Naive thymus-derived CD4-positive, alpha-beta T cell (primary cell): ENCODE measurements at regions not wholly inside any gene's neighbourhood (a gene's known extent, or its start where the extent isn't known, plus 50 kb on each side); places are given as distances from the start of the nearest gene placed in this dataset.

Experiments used
- ATAC-seq: fragments of 150-1000 bp; cut with Tn5 transposase; 2 replicates; pipeline ENCODE4 v1.10.0; 2021; ENCODE audit warnings: mild to moderate bottlenecking, moderate library complexity
- CTCF ChIA-PET: fragments of 350-600 bp; sonication (Branson Sonifier 250); formaldehyde crosslinking; loops from one replicate; lab custom pipeline; 2021; ENCODE audit warnings: antibody characterized with exemption; lab: Charles Lee
- POLR2A ChIA-PET: fragments of 350-600 bp; sonication (Branson Sonifier 250); formaldehyde crosslinking; loops from one replicate; lab custom pipeline; 2021; ENCODE audit warnings: antibody characterized with exemption, inconsistent platforms; lab: Charles Lee
- DNase-seq, 9 donors: peaks; one replicate each; pipeline versions ENCODE4 v3.0.0 to v3.0.0-alpha.2; 2020 to 2022; ENCODE audit warnings: mixed read lengths in 1 of 9
- H3K27ac ChIP-seq: one replicate; pipeline ENCODE4 v1.7.0; 2013; ENCODE audit warnings: mild to moderate bottlenecking, low read depth, low read length, moderate library complexity
- H3K27me3 ChIP-seq, 2 donors: one replicate each; pipeline ENCODE4 v1.7.0; 2013; ENCODE audit warnings: low read length in 2 of 2, mild to moderate bottlenecking in 2 of 2, moderate library complexity in 2 of 2; ENCODE audit not compliant: control insufficient read depth in 2 of 2, insufficient read depth in 2 of 2
- H3K36me3 ChIP-seq, 3 experiments: 1 replicate in 2 of 3; 2 replicates in 1 of 3; pipeline ENCODE4 v1.7.0; 2013; ENCODE audit warnings: low read length in 3 of 3, mild to moderate bottlenecking in 3 of 3, moderate library complexity in 1 of 3; ENCODE audit not compliant: insufficient read depth in 3 of 3, control insufficient read depth in 2 of 3
- H3K4me1 ChIP-seq, 2 donors: one replicate each; pipeline ENCODE4 v1.7.0; 2013; ENCODE audit warnings: low read length in 2 of 2, mild to moderate bottlenecking in 2 of 2, moderate library complexity in 1 of 2; ENCODE audit not compliant: control insufficient read depth in 2 of 2, insufficient read depth in 2 of 2
- H3K4me3 ChIP-seq: 2 replicates; pipeline ENCODE4 v1.7.0; 2013; ENCODE audit warnings: mild to moderate bottlenecking, low read length
- H3K9me3 ChIP-seq, 3 experiments: 1 replicate in 2 of 3; 2 replicates in 1 of 3; pipeline ENCODE4 v1.7.0; 2013; ENCODE audit warnings: low read length in 3 of 3; ENCODE audit not compliant: control insufficient read depth in 2 of 3
- H3K27ac Mint-ChIP-seq, 9 donors: one replicate each; pipeline ENCODE4 v1.8.0; 2020 to 2022; ENCODE audit warnings: mixed read lengths in 9 of 9, mild to moderate bottlenecking in 8 of 9, moderate library complexity in 5 of 9, inconsistent platforms in 2 of 9
- H3K27me3 Mint-ChIP-seq, 5 donors: one replicate each; pipeline ENCODE4 v1.8.0; 2021 to 2022; ENCODE audit warnings: mixed read lengths in 5 of 5, mild to moderate bottlenecking in 1 of 5
- H3K36me3 Mint-ChIP-seq, 5 donors: one replicate each; pipeline ENCODE4 v1.8.0; 2020 to 2022; ENCODE audit warnings: mixed read lengths in 5 of 5, mild to moderate bottlenecking in 3 of 5, inconsistent platforms in 1 of 5
- H3K4me1 Mint-ChIP-seq, 7 donors: one replicate each; pipeline ENCODE4 v1.8.0; 2020 to 2022; ENCODE audit warnings: mixed read lengths in 7 of 7, mild to moderate bottlenecking in 3 of 7, inconsistent platforms in 1 of 7
- H3K4me3 Mint-ChIP-seq, 10 donors: one replicate each; pipeline ENCODE4 v1.8.0; 2020 to 2022; ENCODE audit warnings: mild to moderate bottlenecking in 10 of 10, mixed read lengths in 10 of 10, moderate library complexity in 6 of 10, inconsistent platforms in 2 of 10
- H3K9me3 Mint-ChIP-seq, 11 donors: one replicate each; pipeline ENCODE4 v1.8.0; 2020 to 2022; ENCODE audit warnings: mixed read lengths in 11 of 11, mild to moderate bottlenecking in 4 of 11, inconsistent platforms in 1 of 11, moderate library complexity in 1 of 11
- intact Hi-C, 2 donors: fragments of 100-400 bp; cut with micrococcal nuclease; formaldehyde crosslinking; loops; one replicate each; pipeline ENCODE4 v1.15.1; 2023

DNA sequence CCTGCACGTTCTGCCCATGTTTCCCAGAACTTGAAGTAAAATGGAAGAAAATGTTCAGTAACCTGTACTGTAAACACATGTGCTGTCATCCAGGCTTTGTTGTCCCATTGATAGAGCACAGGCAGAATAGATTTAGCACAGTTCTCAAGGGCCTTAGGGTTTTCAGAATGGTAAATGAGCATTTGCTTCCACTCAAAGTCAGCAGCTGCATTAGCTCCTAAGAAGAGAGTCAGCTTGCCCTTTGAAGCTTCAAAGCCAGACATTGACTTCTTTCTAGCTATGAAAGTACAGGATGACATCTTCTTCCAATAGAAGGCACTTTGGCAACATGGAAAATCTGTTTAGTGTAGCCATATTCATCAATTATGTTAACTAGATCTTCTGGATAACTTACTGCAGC is 76.2 kb upstream of the TMEM108 start:
- Histone ChIP-seq H3K27me3 (no peaks in the 10 kb centered on the region), H3K36me3 (no peaks in the 10 kb centered on the region), H3K27ac (no peak overlapping the region), H3K4me1 (no peaks in the 10 kb centered on the region), H3K9me3 (no peaks in the 10 kb centered on the region), H3K4me3 (no peak overlapping the region)
- intact Hi-C loops, result no loop called here
- Mint-ChIP-seq H3K27me3 (peaks cover 0 to 11% (median 5%) of the 10 kb centered on the region in 5 donors), H3K4me3 (no peak overlapping the region), H3K27ac (no peak overlapping the region), H3K36me3 (no peaks in the 10 kb centered on the region), H3K4me1 (no peaks in the 10 kb centered on the region), H3K9me3 (peaks cover 0 to 8% (median 0%) of the 10 kb centered on the region in 11 donors)
- ATAC-seq (no peak), DNase-seq (no peak)
- ChIA-PET CTCF (no interaction called here), POLR2A (no interaction called here)

- intact Hi-C loops, result no loop called here
- no peak for DNase-seq
- Histone ChIP-seq H3K4me1 (no peaks in the 10 kb centered on the region), H3K36me3 (no peaks in the 10 kb centered on the region), H3K4me3 (no peak overlapping the region), H3K9me3 (no peaks in the 10 kb centered on the region), H3K27ac (no peak overlapping the region), H3K27me3 (no peaks in the 10 kb centered on the region)
- no peak for ATAC-seq
- no peak overlapping the region for H3K27ac Mint-ChIP-seq
- H3K4me3 Mint-ChIP-seq, result no peak overlapping the region
- H3K36me3 Mint-ChIP-seq, result no peaks in the 10 kb centered on the region
- CTCF ChIA-PET, result no interaction called here
- H3K27me3 Mint-ChIP-seq, result peaks cover 0 to 30% (median 18%) of the 10 kb centered on the region in 5 donors
- H3K9me3 Mint-ChIP-seq, result peaks cover 0 to 11% (median 4%) of the 10 kb centered on the region in 11 donors
- POLR2A ChIA-PET, result no interaction called here
- H3K4me1 Mint-ChIP-seq, result no peaks in the 10 kb centered on the region
Measured at GRCh38 chr3:132953683-132954082, 84.5 kb upstream of the TMEM108 start.

DNA sequence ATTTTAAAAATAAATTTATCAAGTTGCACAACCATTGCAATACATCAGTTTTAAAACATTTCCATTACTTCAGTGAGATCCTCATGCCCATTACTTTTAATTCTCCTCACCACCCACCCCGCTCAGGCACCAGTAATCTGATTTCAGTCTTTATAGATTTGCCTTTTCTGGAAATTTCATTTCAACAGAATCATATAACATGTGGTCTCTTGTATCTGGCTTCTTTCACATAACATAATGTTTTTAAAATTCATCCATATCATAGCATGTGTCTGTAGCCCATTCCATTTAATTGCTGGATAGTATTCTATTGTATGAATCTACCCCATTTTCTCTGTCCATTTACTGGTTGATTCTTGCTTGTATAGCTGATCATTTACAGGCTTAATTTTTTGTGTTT is 110.3 kb upstream of the TMEM108 start:
- CTCF ChIA-PET, result no interaction called here
- H3K27me3 ChIP-seq, result no peaks in the 10 kb centered on the region
- H3K4me1 ChIP-seq, result no peaks in the 10 kb centered on the region
- Mint-ChIP-seq H3K4me3 (no peak overlapping the region), H3K27ac (no peak overlapping the region), H3K9me3 (peaks cover 0 to 8% (median 0%) of the 10 kb centered on the region in 11 donors), H3K36me3 (no peaks in the 10 kb centered on the region), H3K4me1 (no peaks in the 10 kb centered on the region), H3K27me3 (peaks cover 0 to 18% (median 0%) of the 10 kb centered on the region in 5 donors)
- no peaks in the 10 kb centered on the region for H3K9me3 ChIP-seq
- intact Hi-C loops, result no loop called here
- H3K36me3 ChIP-seq, result no peaks in the 10 kb centered on the region
- ATAC-seq (no peak), DNase-seq (no peak)
- H3K27ac ChIP-seq, result no peak overlapping the region
- H3K4me3 ChIP-seq, result no peak overlapping the region
- POLR2A ChIA-PET, result no interaction called here

- Mint-ChIP-seq H3K9me3 (peaks cover 0 to 3% (median 0%) of the 10 kb centered on the region in 11 donors), H3K4me3 (no peak overlapping the region), H3K27me3 (peaks cover 0 to 17% (median 4%) of the 10 kb centered on the region in 5 donors), H3K27ac (no peak overlapping the region), H3K36me3 (no peaks in the 10 kb centered on the region), H3K4me1 (no peaks in the 10 kb centered on the region)
- intact Hi-C loops, result no loop called here
- no peaks in the 10 kb centered on the region for H3K27me3 ChIP-seq
- no peak overlapping the region for H3K27ac ChIP-seq
- ChIA-PET CTCF (no interaction called here), POLR2A (no interaction called here)
- no peaks in the 10 kb centered on the region for H3K36me3 ChIP-seq
- H3K4me1 ChIP-seq, result no peaks in the 10 kb centered on the region
- DNase-seq (no peak), ATAC-seq (no peak)
- no peaks in the 10 kb centered on the region for H3K9me3 ChIP-seq
- no peak overlapping the region for H3K4me3 ChIP-seq
Measured at GRCh38 chr3:132926098-132926497, 112.1 kb upstream of the TMEM108 start.

GRCh38 chr3:132925256-132925930 is 112.8 kb upstream of the TMEM108 start:
- no peak overlapping the region for H3K27ac Mint-ChIP-seq
- POLR2A ChIA-PET, result no interaction called here
- no peaks in the 10 kb centered on the region for H3K36me3 Mint-ChIP-seq

GRCh38 chr3:132916096-132916495 is 122.1 kb upstream of the TMEM108 start:
- H3K4me1 Mint-ChIP-seq, result no peaks in the 10 kb centered on the region
- no peak overlapping the region for H3K27ac ChIP-seq
- H3K4me3 Mint-ChIP-seq, result no peak overlapping the region
- peaks cover 0 to 4% (median 0%) of the 10 kb centered on the region in 5 donors for H3K27me3 Mint-ChIP-seq
- ATAC-seq (no peak), DNase-seq (no peak)
- no peak overlapping the region for H3K27ac Mint-ChIP-seq
- H3K9me3 ChIP-seq, result no peaks in the 10 kb centered on the region
- no peaks in the 10 kb centered on the region for H3K4me1 ChIP-seq
- intact Hi-C loops, result no loop called here
- H3K27me3 ChIP-seq, result no peaks in the 10 kb centered on the region
- peaks cover 0 to 13% (median 3%) of the 10 kb centered on the region in 11 donors for H3K9me3 Mint-ChIP-seq
- H3K4me3 ChIP-seq, result no peak overlapping the region
- no peaks in the 10 kb centered on the region for H3K36me3 ChIP-seq
- POLR2A ChIA-PET, result no interaction called here
- CTCF ChIA-PET, result no interaction called here
- no peaks in the 10 kb centered on the region for H3K36me3 Mint-ChIP-seq

More at GRCh38 chr3:132925256-132925930, 112.8 kb upstream of the TMEM108 start:
- no peak for ATAC-seq
- CTCF ChIA-PET, result no interaction called here
- no peak overlapping the region for H3K4me3 Mint-ChIP-seq
- Histone ChIP-seq H3K4me1 (no peaks in the 10 kb centered on the region), H3K9me3 (no peaks in the 10 kb centered on the region), H3K4me3 (no peak overlapping the region), H3K27me3 (no peaks in the 10 kb centered on the region), H3K27ac (no peak overlapping the region), H3K36me3 (no peaks in the 10 kb centered on the region)
- no peak for DNase-seq
- peaks cover 0 to 17% (median 4%) of the 10 kb centered on the region in 5 donors for H3K27me3 Mint-ChIP-seq
- peaks cover 0 to 3% (median 0%) of the 10 kb centered on the region in 11 donors for H3K9me3 Mint-ChIP-seq
- no peaks in the 10 kb centered on the region for H3K4me1 Mint-ChIP-seq
- intact Hi-C loops, result no loop called here

GRCh38 chr3:132912416-132912753 is 125.8 kb upstream of the TMEM108 start:
- ChIA-PET CTCF (no interaction called here), POLR2A (no interaction called here)
- no peaks in the 10 kb centered on the region for H3K4me1 Mint-ChIP-seq
- no peaks in the 10 kb centered on the region for H3K36me3 ChIP-seq
- H3K4me3 ChIP-seq, result no peak overlapping the region
- no peaks in the 10 kb centered on the region for H3K9me3 ChIP-seq
- H3K27me3 ChIP-seq, result no peaks in the 10 kb centered on the region
- H3K27ac Mint-ChIP-seq, result no peak overlapping the region
- ATAC-seq (no peak), DNase-seq (no peak)
- intact Hi-C loops, result no loop called here
- H3K4me1 ChIP-seq, result no peaks in the 10 kb centered on the region
- peaks cover 0 to 3% (median 0%) of the 10 kb centered on the region in 5 donors for H3K27me3 Mint-ChIP-seq
- H3K4me3 Mint-ChIP-seq, result no peak overlapping the region
- H3K36me3 Mint-ChIP-seq, result no peaks in the 10 kb centered on the region
- H3K27ac ChIP-seq, result no peak overlapping the region
- peaks cover 0 to 11% (median 0%) of the 10 kb centered on the region in 11 donors for H3K9me3 Mint-ChIP-seq
